Colon (tissue), 2 donors: ENCODE measurements at regions not wholly inside any gene's neighbourhood (a gene's known extent, or its start where the extent isn't known, plus 50 kb on each side); places are given as distances from the start of the nearest gene placed in this dataset.

Experiments
- FAIRE-seq: peaks from 2 replicates; lab custom pipeline; 2012; peaks lifted over from hg19 to GRCh38; lab: Jason Lieb, UNC
- donor health status: control.
- donor health status: control.

DNA sequence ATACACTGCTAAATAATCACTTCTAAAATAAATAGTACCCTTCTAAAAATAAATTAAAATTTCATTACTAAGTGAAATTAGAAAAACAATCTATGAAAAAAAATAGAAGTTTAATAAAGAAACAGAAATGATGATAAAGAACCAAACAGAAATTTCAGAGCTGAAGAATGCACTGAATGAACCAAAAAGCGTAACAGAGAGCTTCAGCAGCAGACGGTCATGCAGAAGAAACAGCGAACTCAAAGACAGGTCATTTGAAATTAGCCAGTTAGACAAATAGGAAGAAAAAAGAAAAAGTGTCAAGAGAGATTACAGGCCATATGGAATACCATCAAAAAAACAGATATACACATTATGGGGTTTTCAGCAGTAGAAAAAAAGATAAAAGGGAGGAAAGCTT, 706.7 kb downstream of the TBC1D32 start:
- FAIRE-seq, result no peak

DNA sequence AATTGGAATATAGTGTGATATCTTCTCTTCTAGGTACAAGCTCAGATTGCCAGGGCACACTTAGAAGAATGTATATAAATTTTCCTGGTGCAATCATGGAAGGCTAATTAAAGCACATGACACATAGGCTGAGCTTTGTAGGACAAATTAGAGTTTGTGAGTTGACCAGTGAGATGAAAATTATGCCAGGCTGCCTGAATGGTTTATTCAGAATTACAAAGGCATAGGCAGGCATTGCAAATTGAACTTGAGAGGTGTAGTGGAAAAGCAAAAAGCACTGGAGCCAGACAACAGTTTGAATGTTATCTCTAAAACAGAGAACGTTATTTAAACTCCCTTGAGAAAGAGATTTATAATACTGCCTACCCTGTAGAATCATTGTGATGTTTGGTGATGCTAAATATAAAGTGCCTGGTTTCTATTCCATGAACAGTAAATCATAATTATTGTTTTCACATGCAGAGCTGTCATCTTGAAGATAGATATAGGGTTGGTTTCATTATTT, 712.1 kb downstream of the TBC1D32 start:
- no peak for FAIRE-seq

DNA sequence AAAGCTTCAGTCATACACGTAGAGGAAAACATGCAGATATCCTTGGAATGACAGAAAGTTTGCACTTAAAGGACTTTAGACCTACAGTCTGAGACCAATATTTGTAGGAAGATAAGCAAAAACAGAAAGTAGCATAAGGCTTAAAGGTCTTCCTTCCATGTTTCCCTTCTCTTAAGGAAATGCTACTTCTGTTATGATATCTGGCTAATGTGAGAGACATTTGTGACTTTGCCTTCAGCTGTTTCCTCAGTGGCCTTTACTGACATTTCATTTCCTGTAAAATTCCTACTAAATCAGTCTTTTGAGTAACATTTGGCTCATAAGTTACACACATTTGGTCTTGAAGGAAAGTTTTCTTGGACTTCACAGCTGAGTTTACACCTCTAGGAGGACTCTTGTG, 713.4 kb downstream of the TBC1D32 start:
- FAIRE-seq, result no peak

DNA sequence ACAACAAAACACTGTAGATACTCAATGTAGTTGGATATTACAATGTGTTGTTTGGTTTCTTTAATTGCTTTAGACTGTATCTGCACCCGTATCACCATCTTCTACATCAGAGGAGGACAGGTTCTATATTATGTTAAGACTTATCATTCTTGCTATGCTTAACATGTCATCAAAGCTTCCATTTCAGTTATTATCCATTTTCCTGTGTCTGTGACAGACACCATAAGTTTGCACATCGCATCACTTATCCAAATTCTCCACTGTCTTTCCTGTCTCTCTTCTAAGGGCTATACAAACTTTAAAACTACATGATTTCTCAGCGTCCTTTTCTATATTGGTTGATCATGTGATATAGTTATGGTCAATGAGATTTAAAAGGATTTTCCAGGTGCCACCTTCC, 719.0 kb downstream of the TBC1D32 start:
- FAIRE-seq, result no peak

DNA sequence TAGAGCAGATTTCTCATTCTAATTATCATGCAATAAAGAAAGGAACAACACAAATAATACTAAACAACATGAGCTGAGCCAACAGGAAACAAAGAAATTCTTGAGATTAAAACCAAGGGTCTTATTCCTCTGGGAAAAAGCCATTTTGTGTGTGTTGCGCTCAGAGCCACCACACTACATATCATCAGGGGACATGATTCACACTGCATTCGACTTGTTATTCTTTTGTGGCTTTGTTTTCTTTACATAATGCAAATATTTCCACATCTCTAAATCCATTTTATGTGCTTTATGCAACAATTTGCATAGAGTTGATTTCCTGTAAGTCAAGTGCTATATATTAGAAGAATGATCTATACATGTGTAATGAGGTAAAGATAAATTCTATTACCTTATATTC, 719.6 kb downstream of the TBC1D32 start:
- no peak for FAIRE-seq

DNA sequence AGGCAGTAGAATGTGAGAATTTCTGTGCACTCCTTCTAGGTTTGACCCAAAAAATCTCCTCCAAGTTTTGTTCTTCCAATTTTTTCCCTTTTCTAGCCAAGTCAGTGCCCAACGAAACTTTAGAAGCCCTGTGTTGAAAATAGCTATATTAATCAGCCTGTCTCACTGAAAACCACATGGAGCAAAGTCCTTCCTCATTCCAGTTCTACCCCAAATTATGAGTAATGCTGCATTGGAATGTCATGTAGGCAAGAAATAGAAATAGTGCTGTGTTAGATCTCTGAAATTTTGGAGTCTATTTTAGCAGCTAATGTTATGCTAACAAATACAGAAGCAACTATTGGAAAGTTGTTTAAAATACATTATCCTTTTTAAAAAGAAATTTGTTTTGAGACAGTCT, 725.5 kb downstream of the TBC1D32 start:
- FAIRE-seq, result no peak

DNA sequence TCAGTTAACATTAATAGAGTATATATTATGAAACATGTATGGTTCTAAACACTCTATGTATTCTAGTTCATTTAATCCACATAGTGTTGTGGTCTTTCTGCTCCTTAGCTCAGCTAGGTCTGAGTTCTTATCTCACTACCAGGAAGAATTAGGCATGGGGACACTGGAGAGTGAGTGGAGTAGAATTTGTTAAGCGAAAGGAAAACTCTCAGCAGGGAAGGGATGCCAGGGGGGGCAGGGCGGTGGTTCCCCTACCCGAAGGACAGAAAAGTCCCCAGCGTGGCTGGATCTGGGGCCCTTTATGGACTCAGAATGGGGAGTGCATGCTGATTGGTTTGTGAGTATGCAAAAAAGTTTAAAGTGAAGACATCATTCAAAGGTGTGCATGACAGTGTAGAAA, 727.5 kb downstream of the TBC1D32 start:
- no peak for FAIRE-seq

DNA sequence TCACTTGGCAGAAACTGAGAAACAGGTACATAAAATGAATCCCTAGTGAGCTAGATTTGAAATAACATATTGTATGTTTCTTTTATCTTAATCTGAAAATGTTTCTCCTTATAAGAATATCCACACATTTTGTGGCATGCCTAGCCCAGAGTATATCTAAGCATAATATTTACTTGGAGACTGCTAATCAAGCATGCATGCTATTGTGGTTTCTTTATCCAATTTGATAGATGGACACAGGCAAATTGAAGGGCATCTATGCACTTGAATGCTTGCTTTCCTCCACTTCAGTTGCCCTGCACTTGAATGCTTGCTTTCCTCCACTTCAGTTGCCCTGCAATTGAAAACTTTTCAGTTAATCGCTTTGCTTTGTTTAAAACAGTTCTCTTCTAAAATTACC, 729.8 kb downstream of the TBC1D32 start:
- FAIRE-seq, result no peak

DNA sequence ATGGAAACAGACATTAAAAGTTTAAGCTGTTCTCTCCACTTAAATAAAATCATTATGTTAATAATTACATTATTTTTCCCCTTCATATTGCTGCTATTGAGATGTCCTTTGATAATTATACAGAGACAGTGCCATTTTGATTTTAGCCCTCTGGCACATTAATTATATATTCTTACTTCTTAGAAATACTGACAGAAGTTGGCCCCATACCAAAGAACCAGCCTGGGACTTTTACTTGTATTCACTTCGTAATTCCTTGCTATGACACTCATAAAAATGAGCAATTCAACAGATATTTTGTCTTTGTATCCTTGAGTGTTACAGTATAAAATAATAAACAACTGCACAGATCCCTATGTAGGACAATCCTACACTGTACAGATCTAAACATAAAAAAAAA, 743.7 kb downstream of the TBC1D32 start:
- FAIRE-seq, result no peak

DNA sequence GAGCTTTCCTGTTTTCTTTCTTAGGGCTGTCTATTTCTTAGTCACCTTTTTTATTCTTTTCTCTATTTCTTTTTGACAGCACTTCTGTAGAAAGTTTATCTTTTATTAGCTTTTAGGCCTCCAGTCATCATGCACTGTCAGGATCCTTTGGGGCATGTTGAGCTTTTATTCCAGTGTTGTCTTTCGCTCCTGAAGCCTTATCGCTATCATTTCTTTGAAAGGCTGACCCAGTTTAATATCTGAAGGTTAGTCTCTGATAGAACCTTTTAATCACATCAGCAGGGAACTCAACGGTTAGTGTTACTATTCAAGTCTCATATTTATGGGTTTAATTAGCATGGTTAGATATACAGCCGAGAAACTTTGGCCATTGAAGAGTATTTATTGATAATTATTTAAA, 745.9 kb downstream of the TBC1D32 start:
- no peak for FAIRE-seq

DNA sequence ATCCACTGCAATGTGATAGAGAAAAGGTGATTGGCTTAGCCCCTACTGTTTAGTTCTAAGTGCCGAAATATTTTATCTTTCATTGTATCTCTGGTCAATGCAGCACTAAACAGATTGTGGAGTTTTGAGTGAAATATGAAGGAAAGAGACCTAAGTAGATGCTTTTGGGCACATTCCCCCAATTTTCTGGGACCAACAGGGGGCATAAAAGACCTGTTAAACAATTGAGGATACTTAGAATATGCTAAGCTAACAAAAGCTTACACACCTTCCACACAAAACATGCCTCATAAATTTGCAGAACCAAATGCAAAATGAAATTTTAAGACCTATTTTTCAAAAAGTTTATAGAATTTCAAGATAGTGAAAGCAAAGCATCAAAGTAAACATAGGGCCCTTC, 746.9 kb downstream of the TBC1D32 start:
- FAIRE-seq, result no peak

DNA sequence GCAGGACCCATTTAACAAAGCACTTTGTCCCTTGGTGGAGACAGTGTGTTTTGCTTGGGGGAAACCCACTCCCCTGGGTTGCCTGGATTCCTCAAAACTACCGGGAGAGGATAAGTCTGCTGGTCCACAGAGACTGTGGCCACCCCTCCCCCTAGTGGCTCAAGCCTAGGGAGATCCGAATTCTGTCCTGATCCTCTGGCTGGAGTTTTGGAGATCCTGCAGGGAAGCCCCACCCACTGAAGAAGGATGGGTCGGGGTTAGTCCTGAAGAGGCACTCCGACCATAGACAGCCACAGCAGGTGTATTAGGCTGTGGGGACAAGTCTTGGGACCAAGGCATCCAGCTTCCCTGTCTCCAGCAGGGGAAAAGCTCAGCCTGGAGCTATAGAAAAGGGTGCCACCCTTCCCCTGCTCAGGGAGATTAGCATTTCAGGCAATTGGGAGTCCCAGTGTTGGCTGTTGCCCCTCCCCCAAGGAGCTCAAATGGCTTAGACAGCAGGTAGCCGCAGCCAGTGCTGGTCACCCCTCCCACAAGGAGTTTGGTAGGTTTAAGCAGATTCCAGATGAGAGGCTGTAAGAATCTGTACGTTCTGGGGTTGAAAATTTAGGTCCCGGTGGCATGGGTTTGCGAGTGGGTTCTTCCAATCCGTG, 750.0 kb downstream of the TBC1D32 start:
- no peak for FAIRE-seq

DNA sequence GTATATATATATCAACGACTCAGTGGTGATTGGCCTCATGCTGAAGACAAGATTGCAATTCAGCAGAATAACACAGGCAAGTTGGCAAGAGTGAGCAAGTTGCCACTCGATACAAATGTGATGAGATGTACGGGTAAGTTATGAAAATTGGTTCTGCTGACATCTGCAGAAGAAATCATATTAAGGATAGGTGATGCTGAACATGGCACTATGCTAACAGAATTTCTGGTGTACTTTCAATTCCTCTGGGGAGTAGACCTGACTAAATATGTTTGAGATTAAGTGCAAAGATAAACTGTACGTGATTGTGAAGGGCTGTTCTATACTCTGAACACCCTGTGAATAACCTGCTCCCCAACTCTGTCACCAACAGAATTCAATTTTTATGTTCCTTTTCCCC, 758.2 kb downstream of the TBC1D32 start:
- FAIRE-seq, result no peak

DNA sequence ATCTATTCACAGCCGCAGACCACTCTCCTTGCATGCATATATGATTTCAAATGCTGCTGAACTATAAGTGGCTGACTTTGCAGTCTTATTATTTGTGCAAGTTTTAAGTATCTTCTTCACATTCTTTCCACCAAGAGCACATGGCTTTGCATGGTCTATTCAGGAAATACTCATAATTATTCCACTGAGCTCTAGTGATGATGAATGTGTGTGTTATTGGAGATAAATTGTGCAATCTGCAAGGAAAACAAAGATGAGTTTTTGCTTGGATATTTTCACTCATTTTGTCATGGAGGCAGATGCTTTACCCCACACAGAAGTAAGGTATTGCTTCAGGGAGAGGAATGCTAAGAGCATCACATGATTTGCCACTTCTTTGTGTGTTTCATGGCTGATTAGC, 764.6 kb downstream of the TBC1D32 start:
- FAIRE-seq, result no peak

DNA sequence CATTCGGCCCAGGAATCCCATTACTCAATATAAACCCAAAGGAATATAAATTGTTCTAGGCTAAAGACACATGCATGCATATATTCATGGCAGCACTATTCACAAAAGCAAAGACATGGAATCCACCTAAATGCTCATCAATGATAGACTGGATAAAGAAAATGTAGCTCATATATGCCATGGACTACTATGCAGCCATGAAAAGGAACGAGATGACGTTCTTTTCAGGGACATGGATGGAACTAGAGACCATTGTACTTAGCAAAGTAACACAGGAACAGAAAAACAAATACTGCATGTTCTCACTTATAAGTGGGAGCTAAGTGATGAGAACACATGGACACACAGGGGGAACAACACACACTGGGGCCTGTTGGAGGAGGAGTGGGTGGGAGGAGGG, 769.5 kb downstream of the TBC1D32 start:
- FAIRE-seq, result no peak

DNA sequence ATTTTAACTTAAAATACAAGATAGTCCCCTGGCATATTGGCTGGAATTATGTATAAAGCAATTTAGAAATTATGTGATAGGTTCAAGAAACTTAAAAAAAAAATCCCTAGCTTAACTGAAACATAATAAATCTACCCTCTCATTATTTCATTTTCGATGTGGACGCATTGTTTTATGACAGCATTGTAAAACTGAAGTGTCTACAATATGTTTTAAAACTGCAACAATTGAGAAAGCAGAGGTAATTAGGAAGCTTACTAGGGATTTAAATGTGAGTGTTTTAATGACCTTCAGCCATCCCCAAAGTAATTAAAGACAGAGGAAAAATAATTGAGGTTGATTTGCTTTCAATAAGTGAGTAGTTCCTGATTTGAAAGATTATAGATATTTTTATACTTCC, 776.0 kb downstream of the TBC1D32 start:
- FAIRE-seq, result no peak

DNA sequence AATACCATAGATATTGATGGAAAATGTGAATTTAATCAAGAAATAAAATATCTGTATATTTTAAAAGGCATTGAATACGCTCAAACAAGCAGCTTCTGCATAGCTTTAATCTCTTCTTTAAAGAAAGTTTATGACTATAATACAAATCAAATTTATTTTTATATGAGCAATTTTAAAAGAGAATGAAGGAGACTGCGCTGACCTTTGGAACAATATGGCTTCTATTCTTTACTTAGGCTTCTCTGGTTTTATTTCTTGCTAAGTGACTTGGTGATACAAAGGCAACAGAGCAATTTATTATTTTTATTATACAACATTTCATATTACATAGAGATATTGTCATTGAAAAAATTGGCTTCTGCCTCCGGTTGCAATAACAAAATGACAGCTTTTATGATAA, 776.7 kb downstream of the TBC1D32 start:
- FAIRE-seq, result no peak

DNA sequence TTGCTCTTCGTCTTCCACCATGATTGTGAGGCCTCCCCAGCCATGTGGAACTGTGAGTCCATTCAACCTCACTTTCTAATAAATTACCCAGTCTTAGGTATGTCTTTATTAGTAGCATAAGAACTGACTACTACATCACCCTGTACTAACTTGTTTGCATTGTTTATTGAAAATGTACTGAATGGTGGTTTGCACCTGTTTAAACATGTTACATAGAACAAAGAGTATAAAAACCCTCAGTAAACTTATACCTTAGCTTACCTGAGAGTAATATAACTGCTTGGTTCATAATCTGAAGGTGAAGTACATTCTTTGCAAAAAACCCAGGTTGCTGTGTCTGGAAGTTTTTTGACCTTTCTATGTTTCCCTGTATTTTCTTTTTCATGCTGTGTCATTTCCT, 777.8 kb downstream of the TBC1D32 start:
- no peak for FAIRE-seq

DNA sequence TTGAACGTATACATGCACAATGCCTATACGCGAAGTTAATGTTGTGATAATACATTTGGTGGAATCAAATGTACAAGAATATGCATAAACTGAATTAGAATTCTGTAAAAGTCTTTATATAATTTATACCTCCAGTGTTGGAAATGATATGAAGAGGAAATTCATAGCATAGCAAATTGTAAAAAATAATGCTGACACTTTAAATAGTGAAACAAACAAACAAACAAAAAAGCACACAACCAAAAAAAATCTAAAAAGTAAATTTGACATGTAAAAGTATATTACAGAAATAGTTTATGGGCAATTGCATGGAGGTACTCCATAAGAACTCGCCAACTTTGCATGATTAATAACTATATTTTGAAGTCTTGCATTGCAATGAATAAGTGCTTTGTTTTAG, 780.9 kb downstream of the TBC1D32 start:
- FAIRE-seq, result no peak

DNA sequence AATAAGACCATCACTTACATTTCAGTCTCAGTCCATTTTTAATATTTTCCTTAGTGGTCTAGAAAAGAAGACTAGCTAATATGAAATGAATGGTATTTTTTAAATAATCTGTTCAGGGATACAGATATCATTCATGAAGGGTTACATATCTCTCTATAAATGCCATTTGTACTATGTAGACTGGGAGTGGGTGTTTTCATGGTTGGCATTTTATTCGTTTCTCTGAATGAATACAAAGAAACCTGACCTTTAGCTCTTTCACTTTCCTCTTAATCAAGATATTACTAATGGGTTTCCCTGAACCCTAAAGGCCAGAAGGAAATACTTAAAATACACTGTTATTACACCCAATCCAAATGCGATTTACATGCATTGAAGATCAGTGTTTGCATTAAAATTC, 788.9 kb downstream of the TBC1D32 start:
- FAIRE-seq, result no peak

DNA sequence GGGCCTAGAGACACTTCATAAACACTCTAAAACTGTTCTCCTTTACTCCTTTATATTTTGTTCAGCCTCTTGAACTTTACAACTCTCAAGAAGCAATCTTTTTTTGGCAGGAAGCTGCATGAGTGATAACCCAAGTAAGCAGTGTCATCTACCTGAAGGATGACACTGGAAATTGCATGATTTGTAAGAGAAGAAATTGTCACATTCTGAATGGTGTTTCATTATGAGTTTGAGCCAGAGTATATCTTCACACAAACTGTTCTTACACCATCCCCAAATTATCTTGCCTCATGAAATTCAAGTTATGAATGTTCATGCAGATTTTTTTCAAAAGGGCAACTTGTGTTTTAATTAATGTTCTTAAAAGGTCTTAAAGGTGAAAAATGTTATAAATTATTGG, 799.3 kb downstream of the TBC1D32 start:
- FAIRE-seq, result no peak

DNA sequence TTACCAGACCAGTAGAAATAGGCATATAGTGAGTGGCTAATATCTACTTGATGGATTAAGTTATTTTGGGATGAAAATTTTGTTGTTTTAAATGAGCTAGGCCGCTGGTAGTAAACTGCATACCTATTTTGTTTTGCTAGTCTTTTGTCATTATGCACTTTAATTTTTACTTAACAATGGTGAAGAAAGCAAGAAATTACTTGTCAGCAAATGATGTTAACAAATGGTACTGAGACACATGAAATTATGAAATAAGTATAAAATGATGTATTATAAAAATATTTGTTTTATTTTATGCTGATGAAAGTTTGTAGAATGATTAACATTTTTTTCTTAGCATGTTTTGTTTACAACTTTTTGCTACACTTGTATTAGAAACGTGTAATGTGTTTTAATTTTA, 807.7 kb downstream of the TBC1D32 start:
- FAIRE-seq, result no peak

DNA sequence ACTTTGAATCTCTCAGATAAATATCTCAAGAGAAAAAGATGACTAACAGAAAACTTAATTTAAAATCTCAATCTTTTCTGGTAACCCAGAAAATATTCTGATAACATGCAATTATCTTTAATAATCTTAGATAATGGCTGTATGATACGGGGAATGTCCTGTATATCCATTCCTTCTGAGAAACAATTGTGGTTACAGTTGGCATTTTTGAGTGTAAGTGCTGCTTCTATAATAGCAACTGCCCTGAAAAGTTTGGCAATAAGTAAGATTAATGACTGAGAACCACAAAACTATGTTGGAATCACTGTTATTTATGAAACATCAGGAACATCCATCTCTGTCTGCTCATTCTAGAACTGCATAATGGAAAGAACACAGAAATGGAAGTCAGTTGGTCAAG, 819.7 kb downstream of the TBC1D32 start:
- no peak for FAIRE-seq

DNA sequence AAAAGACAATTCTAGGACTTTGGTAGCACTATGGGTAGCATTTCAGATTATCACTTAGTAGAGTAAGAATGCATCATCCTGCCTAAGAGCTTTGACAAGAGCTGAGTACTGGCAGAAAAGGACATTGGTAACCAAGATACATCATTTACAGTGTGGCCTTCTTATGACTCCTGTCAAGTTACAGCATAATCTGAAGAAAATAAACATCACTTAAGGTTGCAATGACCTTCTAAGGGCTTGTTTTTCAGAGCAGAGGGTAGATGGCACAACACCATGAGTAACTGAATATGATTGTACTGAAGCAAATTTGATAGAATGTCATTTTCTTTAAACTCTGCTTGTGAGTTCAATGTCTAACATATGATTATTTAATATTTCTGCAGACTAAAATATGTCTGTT, 822.6 kb downstream of the TBC1D32 start:
- FAIRE-seq, result no peak

DNA sequence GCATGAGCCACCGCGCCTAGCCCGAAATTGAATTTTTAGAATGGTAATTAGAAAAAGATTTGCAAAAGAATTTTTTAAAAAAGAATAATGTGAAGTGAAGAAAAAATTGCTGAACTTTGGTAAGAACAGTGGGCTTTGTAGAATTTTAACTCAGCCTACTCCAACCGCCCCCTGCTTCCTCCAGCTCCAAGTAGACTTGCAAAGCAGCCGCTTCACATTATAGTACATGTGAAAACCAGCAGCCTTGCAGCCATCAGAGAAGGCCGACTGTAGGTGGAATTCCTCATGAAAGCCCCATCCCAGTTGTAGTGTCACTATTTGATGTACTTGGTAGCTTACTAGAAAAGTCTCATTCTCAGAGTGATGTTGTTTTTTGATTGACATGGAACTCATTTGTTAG, 835.6 kb downstream of the TBC1D32 start:
- no peak for FAIRE-seq
